ENCODE measurements at regions not wholly inside any gene's neighbourhood (a gene's known extent, or its start where the extent isn't known, plus 50 kb on each side); places are given as distances from the start of the nearest gene placed in this dataset.
"Not testable (repeated sequence)": the region's sequence is repeated elsewhere in the genome, so short reads cannot be mapped to it uniquely, and the experiment has no call there.

DNA sequence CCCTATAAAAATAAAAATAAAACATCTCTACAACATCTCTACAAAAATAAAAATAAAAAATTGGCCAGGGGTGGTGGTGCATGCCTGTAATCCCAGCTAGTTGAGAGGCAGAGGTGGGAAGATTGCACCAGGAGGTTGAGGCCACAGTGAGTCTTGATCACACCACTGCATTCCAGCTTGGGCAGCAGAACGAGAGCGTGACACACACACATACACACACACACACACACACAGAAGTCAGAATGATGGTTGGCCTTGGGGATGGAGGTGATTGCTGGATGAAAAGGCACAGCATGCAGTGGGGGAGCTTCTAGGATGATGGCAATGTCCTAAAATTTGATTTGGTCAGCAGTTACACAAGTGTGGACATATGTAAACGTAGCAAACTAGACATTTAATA is 69.7 kb upstream of the SOD1 start:
- DNase-seq (ENCODE audit: low read depth, low spot score) = no peak
- CTCF ChIA-PET = interaction anchor here (4.0 kb wide), 1 partner anchor 8 kb away, joined by 23 read pairs; no protein-coding TSS in a partner anchor

DNA sequence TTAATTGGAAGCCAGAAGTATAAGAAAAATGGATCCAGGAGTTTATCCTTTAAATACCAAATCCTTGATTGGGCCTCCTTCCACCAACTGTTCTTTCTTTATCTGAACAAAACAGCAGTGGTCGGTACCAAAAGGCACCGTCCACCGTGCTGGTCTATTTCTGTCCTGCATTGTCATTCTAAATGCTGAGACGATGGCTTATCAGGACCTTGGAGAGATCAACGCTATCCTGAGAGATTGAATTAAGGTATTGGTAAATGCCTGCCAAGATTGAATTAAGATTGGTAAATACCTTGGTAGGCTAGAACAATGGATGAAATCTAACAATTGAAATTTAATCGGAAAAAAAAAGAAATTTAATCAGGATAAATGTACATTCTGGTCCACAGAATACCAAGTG is 73.4 kb upstream of the SOD1 start:
- POLR2A ChIA-PET = no interaction called here
- CTCF ChIA-PET = interaction anchor here (0.6 to 1.5 kb wide), 2 partner anchors 18 to 253 kb away, joined by 3 to 5 read pairs; no protein-coding TSS in a partner anchor
- TF ChIP-seq, protein P1, sequence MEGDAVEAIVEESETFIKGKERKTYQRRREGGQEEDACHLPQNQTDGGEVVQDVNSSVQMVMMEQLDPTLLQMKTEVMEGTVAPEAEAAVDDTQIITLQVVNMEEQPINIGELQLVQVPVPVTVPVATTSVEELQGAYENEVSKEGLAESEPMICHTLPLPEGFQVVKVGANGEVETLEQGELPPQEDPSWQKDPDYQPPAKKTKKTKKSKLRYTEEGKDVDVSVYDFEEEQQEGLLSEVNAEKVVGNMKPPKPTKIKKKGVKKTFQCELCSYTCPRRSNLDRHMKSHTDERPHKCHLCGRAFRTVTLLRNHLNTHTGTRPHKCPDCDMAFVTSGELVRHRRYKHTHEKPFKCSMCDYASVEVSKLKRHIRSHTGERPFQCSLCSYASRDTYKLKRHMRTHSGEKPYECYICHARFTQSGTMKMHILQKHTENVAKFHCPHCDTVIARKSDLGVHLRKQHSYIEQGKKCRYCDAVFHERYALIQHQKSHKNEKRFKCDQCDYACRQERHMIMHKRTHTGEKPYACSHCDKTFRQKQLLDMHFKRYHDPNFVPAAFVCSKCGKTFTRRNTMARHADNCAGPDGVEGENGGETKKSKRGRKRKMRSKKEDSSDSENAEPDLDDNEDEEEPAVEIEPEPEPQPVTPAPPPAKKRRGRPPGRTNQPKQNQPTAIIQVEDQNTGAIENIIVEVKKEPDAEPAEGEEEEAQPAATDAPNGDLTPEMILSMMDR (IDR thresholded peaks at IDR 0.05; ENCODE audit: insufficient read depth, low read length, missing control alignments) = no peak
- no peak overlapping the region for H3K4me3 ChIP-seq (ENCODE audit: low read depth, low read length)
- no peak for DNase-seq (ENCODE audit: low read depth, low spot score)

More for the DNA sequence above, 69.7 kb upstream of the SOD1 start:
- no peak overlapping the region for H3K4me3 ChIP-seq (ENCODE audit: low read depth, low read length)
- TF ChIP-seq, protein P1 (IDR thresholded peaks at IDR 0.05; ENCODE audit: insufficient read depth, low read length, missing control alignments) = no peak
- POLR2A ChIA-PET = interaction anchor here (0.6 kb wide), 1 partner anchor 10 kb away, joined by 3 read pairs; no protein-coding TSS in a partner anchor

DNA sequence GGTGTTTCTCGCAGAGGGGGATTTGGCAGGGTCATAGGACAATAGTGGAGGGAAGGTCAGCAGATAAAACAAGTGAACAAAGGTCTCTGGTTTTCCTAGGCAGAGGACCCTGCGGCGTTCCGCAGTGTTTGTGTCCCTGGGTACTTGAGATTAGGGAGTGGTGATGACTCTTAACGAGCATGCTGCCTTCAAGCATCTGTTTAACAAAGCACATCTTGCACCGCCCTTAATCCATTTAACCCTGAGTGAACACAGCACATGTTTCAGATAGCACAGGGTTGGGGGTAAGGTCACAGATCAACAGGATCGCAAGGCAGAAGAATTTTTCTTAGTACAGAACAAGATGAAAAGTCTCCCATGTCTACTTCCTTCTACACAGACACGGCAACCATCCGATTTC is 75.6 kb upstream of the SOD1 start:
- POLR2A ChIA-PET; DNase-seq (ENCODE audit: low read depth, low spot score); H3K4me3 ChIP-seq (ENCODE audit: low read depth, low read length): not testable (repeated sequence)
- CTCF ChIA-PET = interaction anchor here (1.1 to 8.0 kb wide), 4 partner anchors 10 to 484 kb away, joined by 3 to 262 read pairs (median 32); no protein-coding TSS in a partner anchor

DNA sequence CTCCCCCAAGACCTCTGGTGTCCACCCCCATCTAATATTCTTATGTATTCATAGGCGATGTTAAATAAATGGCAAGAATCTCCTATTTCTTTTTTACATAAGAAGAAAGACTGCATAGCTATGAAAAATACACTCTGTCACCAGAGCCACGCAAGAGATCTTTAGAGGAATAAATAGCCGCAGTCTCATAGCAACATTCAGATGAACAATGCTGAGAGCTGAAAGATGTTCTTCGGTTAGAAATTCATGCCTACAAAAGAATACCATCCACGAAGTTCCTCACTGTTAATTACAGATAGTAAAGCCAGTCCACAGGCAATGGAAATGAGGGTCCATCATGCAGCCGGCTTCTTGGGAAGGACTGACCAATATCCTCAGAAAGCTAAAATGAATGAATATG is 76.0 kb upstream of the SOD1 start:
- no peak overlapping the region for H3K4me3 ChIP-seq (ENCODE audit: low read depth, low read length)
- TF ChIP-seq, protein P1 (IDR thresholded peaks at IDR 0.05; ENCODE audit: insufficient read depth, low read length, missing control alignments) = no peak
- ChIA-PET POLR2A (no interaction called here), CTCF (interaction anchor here (1.1 to 8.0 kb wide), 10 partner anchors 8 to 484 kb away, joined by 3 to 262 read pairs (median 28); no protein-coding TSS in a partner anchor)
- no peak for DNase-seq (ENCODE audit: low read depth, low spot score)

DNA sequence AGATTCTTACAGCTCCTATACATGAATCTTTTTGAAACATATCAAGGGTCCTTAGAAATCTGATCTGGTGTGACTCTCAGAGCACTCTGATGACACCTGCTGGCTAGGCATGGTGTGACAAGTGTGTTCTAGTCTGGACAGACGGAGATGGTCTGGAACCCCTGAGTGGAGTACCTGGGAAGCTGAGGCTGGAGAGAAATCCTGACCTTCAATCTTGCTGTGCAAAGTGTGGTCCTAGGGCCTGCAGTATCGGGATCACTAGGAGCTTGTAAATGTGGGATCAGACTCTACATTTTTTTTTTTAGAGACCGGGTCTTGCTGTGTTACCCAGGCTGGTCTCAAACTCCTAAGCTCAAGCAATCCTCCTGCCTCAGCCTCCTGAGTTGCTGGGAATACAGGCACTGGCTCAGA is 78.6 kb upstream of the SOD1 start:
- no peak for DNase-seq (ENCODE audit: low read depth, low spot score)
- no peak overlapping the region for H3K4me3 ChIP-seq (ENCODE audit: low read depth, low read length)
- TF ChIP-seq, protein P1 (IDR thresholded peaks at IDR 0.05; ENCODE audit: insufficient read depth, low read length, missing control alignments) = peak; percentile 84
- ChIA-PET POLR2A (no interaction called here), CTCF (interaction anchor here (0.6 to 8.0 kb wide), 76 partner anchors 10 to 524 kb away, joined by 3 to 262 read pairs (median 4); partner anchors contain the start of gene TIAM1)

DNA sequence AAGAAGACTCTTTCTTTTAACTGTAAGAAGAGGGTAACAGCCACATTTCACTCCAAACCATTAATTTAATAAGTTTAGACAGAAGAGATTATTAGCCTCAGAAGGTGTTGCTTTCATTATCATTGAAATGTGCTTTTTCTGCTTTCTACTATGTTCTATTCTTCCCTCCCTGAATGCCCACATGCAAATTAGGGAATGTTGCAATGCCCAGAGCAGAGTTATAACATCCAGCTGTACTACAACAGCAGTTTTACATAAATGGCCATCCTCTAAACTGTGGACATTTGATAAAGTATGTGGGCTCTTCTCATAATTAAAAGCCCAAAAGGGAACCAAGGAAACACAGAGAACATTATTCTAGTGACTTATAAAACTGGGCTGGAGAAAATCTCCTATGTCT is 82.2 kb upstream of the SOD1 start:
- no peak for DNase-seq (ENCODE audit: low read depth, low spot score)
- H3K4me3 ChIP-seq (ENCODE audit: low read depth, low read length) = no peak overlapping the region
- TF ChIP-seq, protein P1 (IDR thresholded peaks at IDR 0.05; ENCODE audit: insufficient read depth, low read length, missing control alignments) = no peak
- POLR2A ChIA-PET = no interaction called here
- CTCF ChIA-PET = interaction anchor here (0.6 to 2.6 kb wide), 8 partner anchors 11 to 478 kb away, joined by 3 to 15 read pairs (median 4); no protein-coding TSS in a partner anchor

DNA sequence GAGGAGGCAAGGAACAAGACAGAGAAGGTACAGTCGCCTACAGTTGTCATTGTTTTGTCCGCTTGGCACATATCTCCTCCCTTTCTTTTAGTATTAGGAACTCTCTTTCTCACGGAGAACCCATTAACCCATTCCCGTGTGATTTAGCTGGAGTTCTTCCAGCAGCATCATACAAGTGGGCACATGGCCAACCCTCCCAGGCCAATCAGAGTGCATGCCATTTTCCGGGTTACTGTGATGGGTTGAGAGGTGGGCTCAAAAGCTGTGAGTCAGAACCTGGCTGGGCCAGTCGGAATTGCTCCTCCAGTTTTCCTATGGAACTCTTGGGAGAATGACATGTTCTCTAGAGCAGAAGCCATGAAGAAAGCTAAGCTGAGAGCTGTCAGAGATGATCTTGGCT is 83.1 kb upstream of the SOD1 start:
- TF ChIP-seq, protein P1 (IDR thresholded peaks at IDR 0.05; ENCODE audit: insufficient read depth, low read length, missing control alignments) = no peak
- H3K4me3 ChIP-seq (ENCODE audit: low read depth, low read length) = no peak overlapping the region
- POLR2A ChIA-PET = no interaction called here
- no peak for DNase-seq (ENCODE audit: low read depth, low spot score)
- CTCF ChIA-PET = interaction anchor here (0.6 to 2.6 kb wide), 8 partner anchors 10 to 378 kb away, joined by 3 to 15 read pairs (median 4); no protein-coding TSS in a partner anchor
